GF-D8 (cell line): ENCODE measurements at regions not wholly inside any gene's neighbourhood (a gene's known extent, or its start where the extent isn't known, plus 50 kb on each side); places are given as distances from the start of the nearest gene placed in this dataset.
"Not testable (repeated sequence)": the region's sequence is repeated elsewhere in the genome, so short reads cannot be mapped to it uniquely, and the experiment has no call there.

Source experiments
- DNase-seq: peaks from one replicate; lab custom pipeline; 2025; lab: John Stamatoyannopoulos, UW

- DNase-seq = no peak
Measured at GRCh38 chr21:38039841-38040240, 123.6 kb upstream of the KCNJ6 start.

DNA sequence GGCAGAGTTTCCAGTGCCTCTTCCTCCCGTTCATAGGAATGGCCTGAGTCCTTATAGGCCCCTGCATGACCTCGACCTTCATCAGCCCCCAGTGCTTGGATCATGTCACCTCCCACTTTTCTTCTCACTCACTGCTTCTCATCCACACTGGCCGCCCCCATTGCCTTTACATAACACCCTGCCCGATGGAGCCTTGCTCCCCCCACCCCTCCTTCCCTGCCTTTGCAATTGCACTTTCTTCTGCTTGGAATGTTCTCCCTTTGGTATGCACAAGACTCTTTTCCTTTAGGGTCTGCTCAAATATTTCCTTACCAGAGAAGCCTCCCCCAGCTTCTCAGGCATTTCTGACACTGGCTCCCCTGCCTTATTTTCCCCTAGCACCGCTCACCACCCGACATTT is 125.2 kb upstream of the KCNJ6 start:
- DNase-seq = no peak

DNA sequence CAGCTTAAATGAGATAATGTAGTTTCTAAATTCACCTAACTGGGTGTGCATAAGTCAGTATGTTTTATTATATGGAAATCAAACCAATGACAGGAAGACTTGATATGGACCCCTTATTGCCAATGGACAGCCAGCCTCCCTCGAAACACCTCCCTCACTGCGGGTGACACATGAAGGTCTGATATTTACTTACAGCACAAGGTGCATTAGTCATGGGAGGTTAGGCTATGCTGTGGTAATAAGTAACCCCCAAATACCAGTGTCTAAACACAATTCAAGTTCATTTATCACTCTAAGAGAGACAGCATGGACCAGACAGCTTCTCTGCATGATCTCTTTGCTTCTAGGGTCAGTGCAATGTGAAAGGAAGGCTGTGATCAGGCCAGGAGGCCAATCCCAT is 126.0 kb upstream of the KCNJ6 start:
- DNase-seq = no peak

DNA sequence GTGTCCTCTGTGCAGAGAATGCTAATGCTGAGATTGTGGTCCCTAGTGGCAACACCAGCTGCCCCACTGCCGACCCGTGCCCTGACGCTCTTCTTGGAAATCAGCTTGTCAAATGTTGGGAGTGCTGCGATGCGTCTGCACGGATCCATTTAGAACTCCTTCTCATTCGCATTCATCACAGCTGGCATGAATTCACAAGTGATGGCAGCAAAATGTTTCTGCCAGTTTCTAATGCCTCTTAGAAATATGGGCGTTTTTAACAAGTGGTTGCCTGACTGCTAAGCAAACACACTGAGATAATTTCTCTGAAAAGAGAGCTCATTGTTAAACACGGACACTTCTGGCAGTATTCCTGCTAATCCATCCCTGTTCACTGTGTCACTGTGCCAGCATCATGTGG is 131.9 kb upstream of the KCNJ6 start:
- DNase-seq = no peak

DNA sequence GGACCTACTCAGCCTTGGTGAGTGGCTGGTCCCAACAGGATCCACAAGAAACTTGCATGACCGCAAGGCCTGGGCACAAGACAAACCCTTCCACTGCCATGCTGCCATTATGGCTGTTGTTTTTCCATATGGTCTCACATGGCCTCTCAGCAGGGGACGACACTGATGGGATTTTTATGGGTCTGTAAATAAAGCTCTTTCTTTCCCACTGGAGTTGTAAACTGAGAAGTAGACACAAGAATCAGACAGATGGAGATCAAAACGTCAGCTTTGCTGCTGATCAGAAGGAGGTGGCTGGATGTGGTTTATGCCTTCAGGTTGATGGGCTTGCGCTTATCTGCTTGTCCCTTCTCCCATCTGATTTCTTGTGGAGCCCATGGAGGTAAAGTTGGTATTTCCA is 138.1 kb upstream of the KCNJ6 start:
- DNase-seq = no peak

DNA sequence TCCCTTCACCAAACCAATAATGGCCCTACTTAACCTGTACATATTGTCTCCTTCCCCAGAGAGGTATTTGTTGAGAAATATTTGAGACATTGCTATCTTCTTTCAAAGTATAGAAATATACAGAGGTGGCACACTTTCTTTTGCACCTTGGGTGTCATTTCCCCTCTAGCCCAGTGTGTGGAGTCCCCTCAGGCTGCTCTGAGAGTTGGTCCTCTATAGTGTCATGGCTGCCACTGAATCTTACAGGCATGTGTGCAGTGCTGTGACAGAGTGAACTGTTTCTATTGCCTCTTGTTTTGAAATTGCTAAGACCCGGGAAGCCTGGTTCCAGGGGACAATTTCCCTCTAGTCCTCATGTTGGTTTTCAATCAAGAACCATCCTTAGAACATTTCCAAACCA is 140.2 kb upstream of the KCNJ6 start:
- no peak for DNase-seq

DNA sequence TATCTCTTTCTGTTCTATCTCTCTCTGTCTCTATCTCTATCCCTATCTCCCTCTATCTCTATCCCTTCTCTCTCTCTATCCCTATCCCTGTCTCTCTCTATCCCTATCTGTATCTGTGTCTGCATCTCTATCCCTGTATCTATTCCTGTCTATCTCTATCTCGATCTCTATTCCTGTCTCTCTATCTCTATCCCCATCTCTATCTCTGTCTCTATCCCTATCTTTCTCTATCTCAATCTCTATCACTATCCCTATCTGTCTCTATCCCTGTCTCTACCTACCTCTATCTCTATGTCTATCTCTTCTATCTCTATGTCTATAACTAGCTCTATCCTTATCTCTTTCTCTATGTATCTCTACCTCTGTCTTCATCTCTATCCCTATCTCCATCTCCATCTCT is 141.4 kb upstream of the KCNJ6 start:
- DNase-seq = no peak

- no peak for DNase-seq
Measured at GRCh38 chr21:38060533-38060932, 144.3 kb upstream of the KCNJ6 start.

DNA sequence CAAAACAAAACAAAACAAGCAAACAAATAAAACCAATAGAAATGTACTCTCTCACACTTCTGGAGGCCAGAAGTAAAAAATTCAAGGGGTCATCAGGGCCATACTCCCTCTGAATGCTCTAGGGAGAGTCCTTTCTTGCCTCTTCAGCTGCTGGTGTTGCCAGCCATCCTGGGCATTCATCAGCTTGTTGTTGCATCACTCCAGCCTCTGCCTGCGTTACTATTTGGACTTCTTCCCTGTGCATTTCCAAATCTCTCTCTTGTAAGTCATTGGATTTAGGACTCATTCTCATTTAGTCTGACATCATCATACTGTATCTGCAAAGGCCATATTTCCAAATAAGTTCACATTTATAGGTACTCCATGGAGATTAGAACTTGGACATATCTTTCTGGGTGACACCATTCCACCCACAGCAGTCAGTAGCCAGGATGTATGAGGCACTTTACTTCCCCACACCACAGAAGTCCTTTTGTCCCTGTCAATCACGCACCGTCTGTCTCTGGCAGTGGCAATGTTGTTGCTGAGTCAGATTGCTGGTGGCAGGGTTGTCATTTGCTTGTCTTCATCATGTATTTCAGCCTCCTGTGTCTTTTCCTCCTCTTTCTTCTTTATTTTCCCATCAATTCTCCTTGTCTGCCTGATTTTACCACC is 151.0 kb upstream of the KCNJ6 start:
- DNase-seq = no peak

- DNase-seq = no peak
Measured at GRCh38 chr21:38072489-38072888, 156.2 kb upstream of the KCNJ6 start.

GRCh38 chr21:38075833-38076587 is 159.8 kb upstream of the KCNJ6 start:
- no peak for DNase-seq

DNA sequence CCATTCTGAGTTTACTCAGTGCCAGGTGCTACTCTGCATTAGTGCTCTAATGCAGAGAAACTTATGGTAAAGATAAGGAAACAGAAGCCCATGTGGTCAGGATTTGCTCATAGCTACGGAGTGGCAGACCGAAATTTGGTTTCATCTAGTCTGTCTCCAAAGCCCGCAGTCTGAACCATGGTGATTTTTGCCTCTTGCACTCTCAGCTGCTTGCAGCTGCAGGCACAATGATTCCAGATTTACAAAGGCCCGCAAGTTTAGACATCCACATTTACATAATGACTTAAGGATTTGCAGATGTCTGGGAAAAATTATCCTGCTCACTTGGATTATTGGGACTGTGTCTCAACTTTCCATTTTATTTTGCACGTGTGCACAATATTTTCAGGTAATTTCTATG is 161.3 kb upstream of the KCNJ6 start:
- DNase-seq = no peak

DNA sequence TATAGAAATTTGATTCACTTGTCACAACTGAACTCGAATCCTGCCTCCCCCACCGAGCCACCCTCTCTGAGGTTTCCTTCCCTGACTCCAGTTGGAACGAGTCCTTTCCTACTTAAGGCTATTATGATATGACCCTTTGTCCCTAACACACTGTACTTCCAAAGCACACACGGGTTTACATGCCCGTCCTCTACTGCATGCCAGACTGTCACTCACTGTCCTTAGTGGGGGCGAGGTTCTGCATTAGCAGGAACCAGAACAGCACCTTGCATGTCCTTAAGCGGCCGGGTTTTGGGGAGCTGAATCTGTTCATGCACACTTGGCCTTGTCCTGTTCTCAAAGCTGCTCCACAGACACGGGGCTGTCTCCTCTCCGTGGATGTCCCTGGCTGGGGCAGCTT is 164.6 kb upstream of the KCNJ6 start:
- DNase-seq = no peak

GRCh38 chr21:38081708-38082107 is 165.5 kb upstream of the KCNJ6 start:
- DNase-seq = no peak

DNA sequence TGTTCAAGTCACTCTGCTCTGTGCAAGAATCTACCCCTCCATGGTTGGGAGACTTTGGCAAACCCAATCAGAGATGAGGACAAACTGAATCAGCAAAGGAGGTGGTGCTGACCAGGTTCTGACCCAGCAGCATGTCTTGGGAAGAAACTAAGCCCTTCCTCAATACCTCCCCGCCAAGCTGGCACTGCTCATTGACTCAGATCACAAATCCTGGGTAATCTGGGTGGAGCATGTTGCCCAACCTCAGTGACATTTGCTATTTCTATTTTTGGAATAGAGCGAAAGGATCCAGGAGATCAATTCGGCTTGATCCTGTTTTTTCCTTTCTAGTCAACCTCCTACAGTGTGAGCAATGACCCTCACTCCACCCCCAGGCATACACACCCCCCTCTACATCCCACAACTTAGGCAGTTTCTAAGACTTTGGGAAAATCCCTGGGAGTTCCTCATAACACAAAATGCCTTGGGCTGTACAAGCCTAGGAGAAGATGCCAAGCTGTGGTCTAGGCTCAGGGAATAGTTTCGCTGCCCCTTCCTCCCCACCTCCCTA is 166.8 kb upstream of the KCNJ6 start:
- DNase-seq = no peak

DNA sequence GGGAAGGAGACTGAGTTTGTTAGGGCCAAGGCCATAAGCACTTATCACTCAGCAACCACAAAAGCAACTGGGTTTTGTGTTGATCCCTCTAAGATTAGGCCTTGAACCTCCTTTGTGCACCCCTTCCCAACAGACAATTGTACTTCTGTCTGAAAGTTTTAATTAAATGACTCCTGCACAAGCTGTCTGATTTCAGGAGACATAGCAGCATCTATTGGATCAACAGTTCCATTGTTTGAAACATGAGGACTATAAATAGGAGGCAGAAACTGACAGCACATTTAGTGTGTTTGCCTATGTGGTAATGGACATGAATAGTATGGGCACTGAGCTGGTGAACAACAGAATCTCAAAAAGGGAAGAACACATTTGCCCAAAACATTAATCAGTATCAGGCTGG is 167.3 kb upstream of the KCNJ6 start:
- DNase-seq = no peak

DNA sequence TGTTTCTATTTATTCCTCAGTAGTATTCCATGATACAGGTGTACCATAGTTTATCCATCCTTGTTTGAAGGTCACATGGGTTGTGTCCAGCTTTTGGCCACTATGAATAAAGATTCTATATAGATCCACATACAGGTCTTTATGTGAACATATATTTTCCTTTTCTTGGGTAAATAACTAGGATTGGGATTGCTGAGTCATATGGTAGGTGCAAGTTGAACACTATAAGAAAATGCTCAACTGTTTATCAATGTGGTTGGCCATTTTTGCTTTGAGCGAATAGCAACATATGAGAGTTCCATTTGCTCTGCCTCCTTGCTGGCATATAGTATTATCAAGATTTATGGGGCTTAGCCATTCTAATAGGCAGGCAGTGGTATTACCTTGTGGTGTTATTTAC is 170.2 kb upstream of the KCNJ15 start:
- DNase-seq = no peak

DNA sequence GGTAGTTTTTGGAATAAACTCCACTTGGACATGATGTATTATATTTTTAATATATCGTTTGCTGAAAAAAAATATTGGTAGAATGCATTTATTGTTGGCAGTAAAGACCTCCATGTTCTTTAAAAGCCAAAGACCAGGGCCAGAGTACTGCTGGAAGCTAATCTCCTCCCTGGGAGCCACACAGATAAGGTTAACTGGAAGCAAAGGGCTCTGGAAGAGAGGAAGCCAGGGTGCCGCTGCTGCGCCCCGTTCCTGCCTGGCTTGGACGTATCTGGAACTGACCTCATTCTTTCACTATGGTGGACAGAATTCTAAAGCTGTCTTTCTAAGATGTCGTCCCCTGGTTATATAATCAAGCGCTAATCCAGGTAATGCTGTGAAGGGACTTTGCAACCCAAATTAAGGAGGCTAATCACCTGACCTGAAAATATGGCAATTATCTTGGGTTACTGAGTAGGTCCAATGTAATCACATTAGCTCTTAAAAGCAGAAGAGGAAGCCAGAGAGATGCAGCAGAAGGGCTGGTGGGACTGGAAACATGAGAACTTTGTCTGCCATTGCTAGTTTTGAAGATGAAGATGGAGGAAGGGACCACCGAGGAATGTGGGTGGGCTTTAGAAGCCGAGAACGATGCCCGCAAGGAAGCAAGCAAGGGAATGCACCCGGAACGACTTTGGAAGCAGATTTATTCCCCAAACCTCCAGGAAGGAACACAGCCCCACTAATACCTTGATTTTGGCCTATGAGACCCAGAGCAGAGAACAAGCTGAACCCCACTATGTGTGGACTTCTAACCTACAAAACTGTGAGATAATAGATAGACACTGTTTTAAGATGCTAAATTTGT is 167.7 kb upstream of the KCNJ15 start:
- no peak for DNase-seq

DNA sequence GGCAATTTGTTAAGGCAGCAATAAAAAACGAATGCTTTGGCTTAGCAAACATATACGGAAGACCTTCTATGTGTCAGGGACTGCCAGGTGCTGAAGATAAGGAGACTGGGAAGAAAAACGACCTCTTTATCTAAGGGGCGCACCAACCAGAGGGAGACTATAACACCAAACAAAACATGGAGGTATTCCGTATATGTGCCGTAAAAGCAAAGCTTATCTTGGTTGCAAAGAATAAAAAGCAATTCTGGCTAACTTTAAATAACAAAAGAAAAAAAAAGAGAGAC is 167.1 kb upstream of the KCNJ15 start:
- DNase-seq = no peak

GRCh38 chr21:38091061-38091460 is 165.7 kb upstream of the KCNJ15 start:
- not testable (repeated sequence) for DNase-seq

GRCh38 chr21:38092051-38092450 is 164.7 kb upstream of the KCNJ15 start:
- no peak for DNase-seq

GRCh38 chr21:38095220-38095619 is 161.6 kb upstream of the KCNJ15 start:
- DNase-seq = no peak

DNA sequence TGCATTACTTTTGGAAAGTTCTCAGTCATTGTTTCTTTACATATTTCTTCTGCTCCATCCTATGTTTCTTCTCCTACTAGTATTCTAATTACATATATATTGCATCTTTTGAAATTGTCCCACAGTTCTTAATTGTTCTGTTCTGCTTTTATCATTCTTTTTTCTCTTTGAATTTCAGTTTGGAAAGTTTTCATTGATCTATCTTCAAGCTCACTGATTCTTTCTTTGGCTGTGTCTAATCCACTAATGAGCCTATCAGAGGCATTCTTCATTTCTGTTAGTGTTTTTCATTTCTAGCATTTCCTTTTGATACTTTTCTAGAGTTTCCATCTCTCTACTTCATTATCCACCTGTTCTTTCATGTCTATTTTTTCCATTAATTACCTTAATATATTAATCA is 159.0 kb upstream of the KCNJ15 start:
- no peak for DNase-seq
